MV-4-11 (cell line): ENCODE measurements at regions not wholly inside any gene's neighbourhood (a gene's known extent, or its start where the extent isn't known, plus 50 kb on each side); places are given as distances from the start of the nearest gene placed in this dataset.
"Not testable (repeated sequence)": the region's sequence is repeated elsewhere in the genome, so short reads cannot be mapped to it uniquely, and the experiment has no call there.

Source experiments
- DNase-seq: peaks from one replicate; lab custom pipeline; 2025; lab: John Stamatoyannopoulos, UW

GRCh38 chr15:57767481-57767880, 61.0 kb downstream of the POLR2M start:
- DNase-seq, result peak; percentile 8

GRCh38 chr15:57769266-57769665, 62.8 kb downstream of the POLR2M start:
- no peak for DNase-seq

GRCh38 chr15:57770495-57770894, 64.0 kb downstream of the POLR2M start:
- DNase-seq, result no peak

GRCh38 chr15:57772223-57772957, 65.9 kb downstream of the POLR2M start:
- DNase-seq, result no peak

DNA sequence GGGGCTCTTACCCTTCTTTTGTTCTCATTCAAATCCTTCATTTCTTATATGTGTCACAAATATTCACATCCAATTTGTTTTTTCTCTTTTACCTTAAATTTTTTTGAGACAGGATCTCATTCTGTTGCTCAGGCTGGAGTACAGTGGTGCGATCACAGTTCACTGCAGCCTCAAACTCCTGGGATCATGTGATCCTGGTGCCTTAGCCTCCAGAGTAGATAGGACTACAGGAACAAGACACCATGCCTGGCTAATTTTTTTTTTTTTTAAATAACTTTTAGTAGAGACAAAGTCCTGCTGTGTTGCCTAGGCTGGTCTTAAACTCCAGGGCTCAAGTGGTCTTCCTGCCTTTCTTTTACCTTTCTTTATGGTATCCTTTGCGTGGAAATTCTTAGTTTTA, 66.5 kb downstream of the POLR2M start:
- no peak for DNase-seq

DNA sequence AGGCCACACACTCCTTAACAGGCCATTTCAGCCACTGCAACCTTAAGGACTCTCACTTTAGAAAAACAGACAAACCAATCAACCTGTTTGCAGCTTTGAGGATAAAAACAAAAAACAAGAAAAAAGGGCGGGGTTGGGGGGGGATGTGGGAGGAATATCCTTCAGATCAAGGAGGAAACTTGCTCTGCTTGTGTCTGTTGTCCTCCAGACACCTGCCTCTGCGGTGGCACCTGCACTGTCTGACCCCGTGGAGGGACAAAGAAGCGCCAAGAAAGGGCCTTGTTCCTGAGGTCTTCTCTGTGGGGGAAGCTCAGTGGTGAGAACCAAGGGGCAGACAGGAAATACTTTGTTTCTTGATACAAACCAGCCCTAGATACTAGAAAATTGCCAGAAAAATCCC, 70.5 kb downstream of the POLR2M start:
- no peak for DNase-seq

DNA sequence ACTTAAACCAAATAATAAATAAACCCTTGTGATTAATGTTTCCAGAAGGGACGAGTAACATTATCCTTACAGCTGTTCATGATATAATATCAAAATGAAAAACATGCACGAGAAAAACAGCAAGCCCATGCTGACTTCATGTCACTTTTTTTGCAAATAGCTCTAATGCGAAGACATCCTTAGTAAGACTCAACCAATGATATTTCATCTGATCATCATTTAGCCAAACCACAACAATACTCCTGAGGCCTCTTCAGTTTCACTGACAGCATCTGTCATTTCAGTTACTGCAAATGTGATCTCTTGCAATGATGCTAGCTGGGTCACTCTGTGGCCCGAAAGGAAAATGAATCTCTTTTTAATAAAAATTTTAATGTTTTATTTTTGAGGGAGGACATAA, 74.0 kb downstream of the POLR2M start:
- DNase-seq, result no peak

DNA sequence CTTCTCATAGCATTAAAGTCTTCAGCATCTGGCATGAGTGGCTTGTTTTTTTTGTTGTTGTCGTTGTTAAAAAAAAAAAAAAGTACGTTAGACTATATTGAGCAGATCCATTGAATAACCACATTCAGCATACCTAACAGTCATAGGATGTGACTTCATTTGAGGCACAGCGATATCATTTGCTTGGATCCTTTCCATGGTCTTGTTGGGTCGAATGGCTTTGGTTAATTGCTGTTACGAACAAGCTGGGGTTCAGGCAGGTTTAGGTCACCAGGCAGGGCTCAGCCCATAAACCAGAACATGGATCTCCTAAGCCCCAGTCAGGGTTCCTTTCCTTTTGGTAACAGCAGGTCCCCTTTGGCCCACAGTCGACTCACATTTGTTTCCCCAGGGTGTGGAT, 76.2 kb downstream of the POLR2M start:
- DNase-seq, result no peak

GRCh38 chr15:57784081-57784511, 77.6 kb downstream of the POLR2M start:
- peak; percentile 77 for DNase-seq

- no peak for DNase-seq
Measured at GRCh38 chr15:57785039-57785438, 78.5 kb downstream of the POLR2M start.

DNA sequence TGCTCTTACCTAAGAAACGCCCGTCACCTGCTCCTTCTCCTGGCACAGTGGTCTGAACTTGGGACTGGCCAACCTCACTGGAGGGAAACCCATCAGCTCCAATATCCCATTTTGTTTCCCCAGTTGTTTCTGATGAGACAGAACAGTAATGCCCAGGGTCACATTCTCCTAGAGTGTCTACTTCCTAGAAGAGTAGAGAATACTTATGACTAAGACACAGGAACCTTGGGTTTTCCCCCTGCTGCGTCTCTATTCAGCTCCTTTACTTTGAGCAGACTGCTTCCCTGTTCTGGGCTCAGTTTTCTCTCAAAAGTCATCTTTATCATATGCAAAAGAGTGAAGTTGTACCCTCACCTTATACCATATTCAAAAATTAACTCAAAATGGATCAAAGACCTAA, 79.4 kb downstream of the POLR2M start:
- DNase-seq, result no peak

- DNase-seq, result no peak
Measured at GRCh38 chr15:57789225-57789624, 82.7 kb downstream of the POLR2M start.

GRCh38 chr15:57792724-57793449, 86.4 kb downstream of the POLR2M start:
- no peak for DNase-seq

GRCh38 chr15:57795261-57795660, 88.7 kb downstream of the POLR2M start:
- DNase-seq, result no peak

- DNase-seq, result no peak
Measured at GRCh38 chr15:57796146-57796545, 89.6 kb downstream of the POLR2M start.

GRCh38 chr15:57797110-57797509, 90.6 kb downstream of the POLR2M start:
- DNase-seq, result peak; percentile 37

- DNase-seq, result peak; percentile 43
Measured at GRCh38 chr15:57797568-57798267, 91.2 kb downstream of the POLR2M start.

GRCh38 chr15:57806003-57806402, 99.5 kb downstream of the POLR2M start:
- no peak for DNase-seq

DNA sequence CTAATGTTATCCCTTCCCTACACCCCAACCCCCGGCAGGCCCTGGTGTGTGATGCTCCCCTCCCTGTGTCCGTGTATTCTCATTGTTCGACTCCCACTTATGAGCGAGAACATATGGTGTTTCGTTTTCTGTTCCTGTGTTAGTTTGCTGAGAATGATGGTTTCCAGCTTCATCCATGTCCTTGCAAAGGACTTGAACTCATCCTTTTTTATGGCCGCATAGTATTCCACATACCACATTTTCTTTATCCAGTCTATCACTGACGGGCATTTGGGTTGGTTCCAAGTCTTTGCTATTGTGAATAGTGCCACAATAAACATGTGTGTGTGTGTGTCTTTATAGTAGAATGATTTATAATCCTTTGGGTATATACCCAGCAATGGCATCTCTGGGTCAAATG, 102.8 kb downstream of the POLR2M start:
- not testable (repeated sequence) for DNase-seq

DNA sequence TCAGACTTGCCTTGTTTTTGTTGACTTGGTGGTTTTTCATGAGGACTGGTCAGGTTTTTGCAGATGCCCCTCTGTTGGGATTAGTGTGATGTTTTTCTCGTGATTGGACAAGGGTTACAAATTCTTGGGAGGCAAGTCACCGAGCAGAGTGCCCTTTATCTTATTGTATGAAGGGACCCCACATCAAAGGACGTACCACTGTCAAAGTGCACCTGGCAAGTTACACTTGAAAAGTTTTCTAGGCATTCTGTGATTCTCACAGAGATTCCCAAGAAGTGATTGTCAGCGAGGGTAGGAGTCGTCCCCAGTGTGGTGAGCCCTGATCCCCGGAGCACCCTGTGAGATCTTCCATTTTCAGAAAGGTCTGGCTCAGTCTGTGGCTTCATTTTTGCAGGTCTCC, 110.1 kb downstream of the POLR2M start:
- DNase-seq, result no peak

DNA sequence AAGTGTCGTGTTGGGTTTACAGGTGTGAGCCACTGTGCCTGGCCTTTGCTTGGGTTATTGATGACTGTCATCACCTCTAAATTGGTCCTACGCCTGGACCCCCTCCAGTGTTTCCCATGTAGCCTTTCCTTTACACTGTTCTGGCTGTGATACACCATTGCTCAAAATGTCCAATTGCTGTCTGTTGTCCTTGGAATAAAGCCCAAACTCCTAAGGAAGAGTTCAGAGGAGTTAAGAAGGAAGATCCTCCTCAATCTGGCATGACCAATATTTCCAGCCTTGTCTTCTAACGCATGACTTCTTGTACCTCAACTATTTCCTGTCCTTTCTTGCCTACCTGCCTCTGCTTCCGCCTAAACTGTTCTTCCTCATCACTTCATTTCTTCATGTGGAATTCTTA, 113.1 kb downstream of the POLR2M start:
- DNase-seq, result no peak

DNA sequence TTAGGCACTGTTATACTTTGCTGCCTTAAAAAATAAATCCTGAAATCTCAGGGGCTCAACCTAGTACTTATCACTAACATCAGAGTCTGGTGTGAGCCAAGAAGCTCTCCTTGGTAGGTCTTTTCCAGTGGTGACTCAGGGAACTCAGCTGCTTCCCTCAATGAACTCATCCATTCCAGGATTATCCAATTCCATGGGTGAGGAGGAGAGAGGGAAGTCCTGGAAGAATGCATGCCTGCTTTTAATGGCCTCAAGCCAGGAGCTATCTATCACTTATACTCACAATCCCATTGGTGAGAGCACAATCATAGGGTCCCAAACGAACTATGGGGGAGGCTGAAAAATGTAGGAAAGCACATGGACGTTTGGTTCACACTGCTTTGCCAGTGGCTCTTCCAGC, 113.6 kb downstream of the POLR2M start:
- DNase-seq, result no peak

- DNase-seq, result no peak
Measured at GRCh38 chr15:57821826-57822225, 115.3 kb downstream of the POLR2M start.
